ENCODE measurements at regions not wholly inside any gene's neighbourhood (a gene's known extent, or its start where the extent isn't known, plus 50 kb on each side); places are given as distances from the start of the nearest gene placed in this dataset.

DNA sequence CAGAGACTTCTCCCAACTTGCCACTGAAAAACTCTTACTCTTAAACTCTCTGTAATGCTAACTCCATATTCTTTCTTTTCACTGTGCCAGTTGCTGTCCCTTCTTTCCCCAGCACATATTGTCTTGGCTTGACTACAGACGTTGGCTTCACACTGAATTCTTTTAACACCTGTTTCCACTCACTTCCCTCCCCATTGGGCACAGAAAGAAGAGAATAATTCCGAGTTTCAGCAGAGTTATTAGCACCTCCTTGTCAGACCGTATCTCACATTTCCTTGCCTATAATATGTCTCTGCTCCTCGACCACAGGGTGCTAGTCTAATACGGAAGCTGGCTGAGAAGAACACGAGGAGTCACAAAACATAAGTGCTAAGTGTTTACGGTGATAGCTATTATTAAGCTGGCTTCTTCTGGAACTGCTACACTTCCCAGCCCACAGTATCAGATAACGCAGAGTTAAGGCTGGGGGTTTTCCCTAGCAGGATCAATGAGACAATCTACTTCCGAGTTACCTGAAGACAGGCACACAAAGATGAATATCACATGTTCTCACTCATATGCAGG is 188.5 kb upstream of the CDH8 start:
- WGBS, 2 donors (ENCODE audit: low coverage in 1 of 2): 35 to 57% methylated on average over 8 to 9 of the region's 9 CpGs
- TF ChIP-seq POLR2A (IDR thresholded peaks at IDR 0.05) (no peak), EP300 (IDR thresholded peaks at IDR 0.05; ENCODE audit: low read depth) (no peak), POLR2AphosphoS5 (IDR thresholded peaks at IDR 0.05) (no peak)
- TF ChIP-seq, protein P1, sequence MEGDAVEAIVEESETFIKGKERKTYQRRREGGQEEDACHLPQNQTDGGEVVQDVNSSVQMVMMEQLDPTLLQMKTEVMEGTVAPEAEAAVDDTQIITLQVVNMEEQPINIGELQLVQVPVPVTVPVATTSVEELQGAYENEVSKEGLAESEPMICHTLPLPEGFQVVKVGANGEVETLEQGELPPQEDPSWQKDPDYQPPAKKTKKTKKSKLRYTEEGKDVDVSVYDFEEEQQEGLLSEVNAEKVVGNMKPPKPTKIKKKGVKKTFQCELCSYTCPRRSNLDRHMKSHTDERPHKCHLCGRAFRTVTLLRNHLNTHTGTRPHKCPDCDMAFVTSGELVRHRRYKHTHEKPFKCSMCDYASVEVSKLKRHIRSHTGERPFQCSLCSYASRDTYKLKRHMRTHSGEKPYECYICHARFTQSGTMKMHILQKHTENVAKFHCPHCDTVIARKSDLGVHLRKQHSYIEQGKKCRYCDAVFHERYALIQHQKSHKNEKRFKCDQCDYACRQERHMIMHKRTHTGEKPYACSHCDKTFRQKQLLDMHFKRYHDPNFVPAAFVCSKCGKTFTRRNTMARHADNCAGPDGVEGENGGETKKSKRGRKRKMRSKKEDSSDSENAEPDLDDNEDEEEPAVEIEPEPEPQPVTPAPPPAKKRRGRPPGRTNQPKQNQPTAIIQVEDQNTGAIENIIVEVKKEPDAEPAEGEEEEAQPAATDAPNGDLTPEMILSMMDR (IDR thresholded peaks at IDR 0.05): no peak
- Histone ChIP-seq H3K4me1 (no peaks in the 10 kb centered on the region), H3K36me3 (no peaks in the 10 kb centered on the region), H3K4me3 (no peak overlapping the region), H3K27ac (no peak overlapping the region), H3K27me3 (no peaks in the 10 kb centered on the region), H3K9me3 (no peaks in the 10 kb centered on the region)
- intact Hi-C loops (cut with DNase I; ENCODE audit: low total_unique reads) (no loop called here), in situ Hi-C loops (cut with MboI; ENCODE audit: low pct_ligation_motif_present in 1 of 4, low pct_unique_long_range_greater_than_20kb in 1 of 4, low sequenced_read_pairs in 3 of 4) (loop anchor here in 2 of 4 donors (25.0 kb wide), 2 partner anchors 88 to 1063 kb away; no protein-coding TSS in a partner anchor)
- DNase-seq: no peak

DNA sequence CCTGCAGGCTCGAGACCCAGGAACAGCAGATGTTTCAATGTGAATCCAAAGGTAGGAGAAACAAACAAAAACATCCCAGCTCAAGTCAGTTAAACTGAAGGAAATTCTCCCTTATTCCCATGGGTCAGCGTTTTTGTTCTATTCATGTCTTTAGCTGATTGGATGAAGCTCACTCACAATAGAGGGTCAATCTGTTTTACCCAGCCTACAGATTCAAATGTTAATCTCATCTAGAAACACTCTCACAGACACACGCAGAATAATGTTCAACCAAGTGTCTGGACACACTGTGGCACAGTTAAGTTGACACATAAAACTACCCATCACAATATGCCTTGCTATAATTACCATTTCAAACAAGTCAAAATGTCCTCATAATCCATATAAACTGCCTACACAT is 180.6 kb upstream of the CDH8 start:
- TF ChIP-seq POLR2A (IDR thresholded peaks at IDR 0.05) (no peak), POLR2AphosphoS5 (IDR thresholded peaks at IDR 0.05) (no peak)
- Histone ChIP-seq H3K4me3 (no peak overlapping the region), H3K36me3 (no peaks in the 10 kb centered on the region), H3K27ac (no peak overlapping the region), H3K9me3 (no peaks in the 10 kb centered on the region), H3K27me3 (no peaks in the 10 kb centered on the region), H3K4me1 (no peaks in the 10 kb centered on the region)
- in situ Hi-C loops (cut with MboI; ENCODE audit: low pct_ligation_motif_present in 1 of 4, low pct_unique_long_range_greater_than_20kb in 1 of 4, low sequenced_read_pairs in 3 of 4) (loop anchor here in 2 of 4 donors (25.0 kb wide), 2 partner anchors 95 to 1070 kb away; no protein-coding TSS in a partner anchor), intact Hi-C loops (cut with DNase I; ENCODE audit: low total_unique reads) (no loop called here)
- 61 to 68% methylated on average over 3 of the region's 3 CpGs for WGBS, 2 donors (ENCODE audit: low coverage in 1 of 2)
- DNase-seq: no peak

DNA sequence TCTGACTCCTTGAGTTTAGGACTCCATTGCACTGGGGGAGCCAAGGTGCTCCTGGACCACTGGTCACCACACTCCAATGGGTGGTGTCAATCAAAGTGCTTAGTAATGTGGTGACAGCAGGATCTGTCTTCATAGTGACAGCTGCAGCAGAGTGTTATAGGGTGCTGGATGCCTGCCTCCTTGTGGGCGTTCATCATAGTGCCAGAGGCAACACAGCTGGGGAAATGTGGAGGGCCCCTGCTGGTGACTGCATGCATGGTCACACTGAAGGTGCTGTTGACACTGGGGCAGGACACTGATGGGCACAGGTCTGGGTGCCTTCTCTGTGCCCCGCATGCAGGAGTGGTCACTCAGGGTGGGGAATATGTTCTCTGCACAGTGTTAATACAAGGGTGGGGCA is 177.5 kb upstream of the CDH8 start:
- in situ Hi-C loops (cut with MboI; ENCODE audit: low pct_ligation_motif_present in 1 of 4, low pct_unique_long_range_greater_than_20kb in 1 of 4, low sequenced_read_pairs in 3 of 4): loop anchor here in 2 of 4 donors (25.0 kb wide), 2 partner anchors 99 to 1074 kb away; no protein-coding TSS in a partner anchor
- H3K27ac ChIP-seq: no peak overlapping the region
- intact Hi-C loops (cut with DNase I; ENCODE audit: low total_unique reads): no loop called here
- no peaks in the 10 kb centered on the region for H3K9me3 ChIP-seq
- 65% methylated on average over 2 of the region's 2 CpGs; no CpG with 5 or more reads in 1 of the 2 donors for WGBS, 2 donors (ENCODE audit: low coverage in 1 of 2)
- no peak overlapping the region for H3K4me3 ChIP-seq
- H3K4me1 ChIP-seq: no peaks in the 10 kb centered on the region
- no peak for DNase-seq
- no peaks in the 10 kb centered on the region for H3K27me3 ChIP-seq
- no peaks in the 10 kb centered on the region for H3K36me3 ChIP-seq
- TF ChIP-seq EP300 (IDR thresholded peaks at IDR 0.05; ENCODE audit: low read depth): no peak
- TF ChIP-seq, protein P1 (IDR thresholded peaks at IDR 0.05): no peak
- no peak for TF ChIP-seq POLR2A (IDR thresholded peaks at IDR 0.05)

DNA sequence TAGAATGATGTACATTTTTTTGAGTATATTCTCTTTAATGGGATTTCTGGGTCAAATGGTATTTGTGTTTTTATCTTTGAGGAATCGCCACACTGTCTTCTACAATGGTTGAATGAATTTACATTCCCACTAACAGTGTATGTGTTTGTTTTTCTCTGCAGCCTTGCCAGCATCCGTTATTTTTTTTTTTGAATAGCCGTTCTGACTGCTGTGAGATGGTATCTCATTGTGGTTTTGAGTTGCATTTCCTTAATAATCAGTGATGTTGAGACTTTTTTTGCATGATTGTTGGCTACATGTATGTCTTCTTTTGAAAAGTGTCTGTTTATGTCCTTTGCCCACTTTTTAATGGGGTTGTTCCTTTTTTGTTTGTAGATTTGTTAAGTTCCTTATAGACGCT is 172.7 kb upstream of the CDH8 start:
- 50% methylated on average over 4 of the region's 4 CpGs for WGBS, 2 donors (ENCODE audit: low coverage in 1 of 2)
- H3K9me3 ChIP-seq: no peaks in the 10 kb centered on the region
- in situ Hi-C loops (cut with MboI; ENCODE audit: low pct_ligation_motif_present in 1 of 4, low pct_unique_long_range_greater_than_20kb in 1 of 4, low sequenced_read_pairs in 3 of 4): loop anchor here in 2 of 4 donors (25.0 kb wide), 2 partner anchors 103 to 1078 kb away; no protein-coding TSS in a partner anchor

More for the DNA sequence above, 172.7 kb upstream of the CDH8 start:
- Histone ChIP-seq H3K4me3 (no peak overlapping the region), H3K27me3 (no peaks in the 10 kb centered on the region), H3K27ac (no peak overlapping the region), H3K4me1 (no peaks in the 10 kb centered on the region), H3K36me3 (no peaks in the 10 kb centered on the region)
- no peak for TF ChIP-seq POLR2A (IDR thresholded peaks at IDR 0.05)
- TF ChIP-seq, protein P1 (IDR thresholded peaks at IDR 0.05): no peak
- TF ChIP-seq EP300 (IDR thresholded peaks at IDR 0.05; ENCODE audit: low read depth): no peak
- TF ChIP-seq POLR2AphosphoS5 (IDR thresholded peaks at IDR 0.05): no peak
- intact Hi-C loops (cut with DNase I; ENCODE audit: low total_unique reads): no loop called here
- DNase-seq: no peak

All from transverse colon (tissue), 4 donors.